Heart right ventricle (tissue), 16 donors: ENCODE measurements at regions not wholly inside any gene's neighbourhood (a gene's known extent, or its start where the extent isn't known, plus 50 kb on each side); places are given as distances from the start of the nearest gene placed in this dataset.
A peak's percentile ranks its signal among the peaks of the same experiment; 100 is the strongest.

ENCODE experiments used
- ATAC-seq, 8 donors: fragments of 200-7000 bp; cut with Tn5 transposase; one replicate each; pipeline ENCODE4 v1.9.1; 2020; ENCODE audit warnings: mild to moderate bottlenecking in 8 of 8, moderate library complexity in 8 of 8, moderate number of reproducible peaks in 1 of 8
- DNase-seq, 2 donors: peaks; one replicate each; pipeline ENCODE4 v3.0.0-alpha.2; 2020
- H3K27ac ChIP-seq, 10 donors: fragments of 200-600 bp; sonication (generic) in 2 of 10; one replicate each; pipeline versions ENCODE4 v1.5.0 to v1.8.0; 2020 to 2022; ENCODE audit warnings: mild to moderate bottlenecking in 3 of 10
- H3K27me3 ChIP-seq, 7 donors: fragments of 200-600 bp; one replicate each; pipeline ENCODE4 v1.8.0; 2021 to 2022; ENCODE audit warnings: mild to moderate bottlenecking in 2 of 7
- H3K36me3 ChIP-seq, 9 donors: fragments of 200-600 bp; sonication (generic) in 1 of 9; one replicate each; pipeline versions ENCODE4 v1.5.0 to v1.8.0; 2020 to 2022; ENCODE audit warnings: mild to moderate bottlenecking in 2 of 9
- H3K4me1 ChIP-seq, 9 donors: fragments of 200-600 bp; sonication (generic) in 1 of 9; one replicate each; pipeline versions ENCODE4 v1.5.0 to v1.8.0; 2020 to 2022; ENCODE audit warnings: mild to moderate bottlenecking in 4 of 9
- H3K4me3 ChIP-seq, 10 donors: fragments of 200-600 bp; sonication (generic) in 2 of 10; one replicate each; pipeline versions ENCODE4 v1.5.0 to v1.8.0; 2020 to 2022; ENCODE audit warnings: mild to moderate bottlenecking in 7 of 10, moderate library complexity in 2 of 10
- H3K9me3 ChIP-seq, 11 donors: fragments of 200-600 bp in 10 of 11; sonication (generic) in 2 of 11; one replicate each; pipeline versions ENCODE4 v1.5.0 to v1.8.0; 2013 to 2022; ENCODE audit warnings: mild to moderate bottlenecking in 2 of 11, control low read depth in 1 of 11, moderate library complexity in 1 of 11
- CTCF ChIP-seq, 9 donors: fragments of 200-600 bp; sonication (generic) in 2 of 9; IDR thresholded peaks; one replicate each; pipeline versions ENCODE4 v1.5.0 to v1.8.0; 2021 to 2022; ENCODE audit warnings: antibody characterized with exemption in 9 of 9, mild to moderate bottlenecking in 5 of 9, moderate library complexity in 1 of 9
- WGBS, 2 donors: extraction: QIAGEN DNeasy Blood & Tissue Kit; methylation state at CpG; one replicate each; pipeline ENCODE4 v1.1.7; 2013; ENCODE audit warnings: inconsistent platforms in 1 of 2; 5-methylcytosine and 5-hydroxymethylcytosine counted together
- intact Hi-C, 10 donors: fragments of 100-400 bp; cut with DNase I; formaldehyde crosslinking; loops; one replicate each; pipeline versions ENCODE4 v1.11.1 to v1.14.2; 2022
- donor health status: Arrhythmogenic right ventricular cardiomyopathy.
- donor health status: ischemic (EF 13 %, LVEDD 7.1; RV severe dilation, severe dysfunction).
- donor health status: healthy with polysubstance abuse.
- donor health status: DM: no; HTN: yes; CAD: no.
- donor health status: DM: no; HTN: no; CAD: no.
- donor health status: ischemic (EF 25% LVEDD 6.9; RV normal size, moderate dysfunction).
- donor health status: ischemic (EF 25% LVEDD 5.7; RV mildly dilated, moderate dysfunction).
- donor health status: healthy.
- donor health status: DM: yes; HTN: yes; CAD: no.
- donor health status: Ischemic cardiomyopathy.
- donor health status: ischemic (EF 35%, LVEDD 5.7; RV mildly dilated, moderate dysfunction).
- donor health status: nonischemic (EF 11% LVEDD 7.7; RV severe dilation, severe dysfunction).
- donor health status: DM: yes; HTN: yes; CAD: no.
- donor health status: PGD.
- donor health status: ischemic (EF 29% LVEDD 5.4; RV normal size, mild dysfunction).
- donor health status: nonischemic (EF 23%, LVEDD 6.1; RV moderate dilation, normal function).

GRCh38 chr3:13193320-13194284 lies 120.4 kb upstream of the IQSEC1 start:
- no peak for DNase-seq
- TF ChIP-seq CTCF (IDR thresholded peaks at IDR 0.05) = no peak
- Histone ChIP-seq H3K4me3 (no peak overlapping the region), H3K9me3 (no peaks in the 10 kb centered on the region), H3K36me3 (no peaks in the 10 kb centered on the region), H3K27me3 (peaks cover 0 to 23% (median 5%) of the 10 kb centered on the region in 7 donors), H3K4me1 (peaks cover 0 to 45% (median 11%) of the 10 kb centered on the region in 9 donors), H3K27ac (no peak overlapping the region)
- no peak for ATAC-seq
- intact Hi-C loops = loop anchor here in 1 of 10 donors (10.0 kb wide), 1 partner anchor 99 kb away; no protein-coding TSS in a partner anchor
- 57 to 58% methylated on average over 17 of the region's 17 CpGs for WGBS, 2 donors

GRCh38 chr3:13192471-13193213 lies 119.4 kb upstream of the IQSEC1 start:
- Histone ChIP-seq H3K27ac (no peak overlapping the region), H3K4me1 (peaks cover 0 to 45% (median 11%) of the 10 kb centered on the region in 9 donors), H3K4me3 (no peak overlapping the region), H3K36me3 (no peaks in the 10 kb centered on the region), H3K27me3 (peaks cover 0 to 21% (median 2%) of the 10 kb centered on the region in 7 donors), H3K9me3 (peaks cover 0 to 5% (median 0%) of the 10 kb centered on the region in 11 donors)
- intact Hi-C loops = loop anchor here in 1 of 10 donors (10.0 kb wide), 1 partner anchor 98 kb away; no protein-coding TSS in a partner anchor
- no peak for ATAC-seq
- 78 to 87% methylated on average over 16 of the region's 16 CpGs for WGBS, 2 donors
- no peak for DNase-seq
- peak in 5 of 9 donors; percentile 11 to 36 (median 22) for TF ChIP-seq CTCF (IDR thresholded peaks at IDR 0.05)

GRCh38 chr3:13191016-13191415 lies 117.8 kb upstream of the IQSEC1 start:
- Histone ChIP-seq H3K27ac (no peak overlapping the region), H3K4me3 (no peak overlapping the region), H3K9me3 (peaks cover 0 to 11% (median 0%) of the 10 kb centered on the region in 11 donors), H3K4me1 (peaks cover 0 to 34% (median 8%) of the 10 kb centered on the region in 9 donors), H3K27me3 (peaks cover 0 to 9% (median 0%) of the 10 kb centered on the region in 7 donors), H3K36me3 (no peaks in the 10 kb centered on the region)
- TF ChIP-seq CTCF (IDR thresholded peaks at IDR 0.05) = no peak
- no peak for DNase-seq
- intact Hi-C loops = loop anchor here in 1 of 10 donors (10.0 kb wide), 1 partner anchor 96 kb away; no protein-coding TSS in a partner anchor
- 88 to 94% methylated on average over 12 of the region's 12 CpGs for WGBS, 2 donors
- no peak for ATAC-seq

- DNase-seq (no peak), ATAC-seq (no peak)
- 85% methylated on average over 2 of the region's 2 CpGs for WGBS, 2 donors
- peaks cover 0 to 11% (median 0%) of the 10 kb centered on the region in 11 donors for H3K9me3 ChIP-seq
- H3K27ac ChIP-seq = peak overlapping the region in 1 of 10 donors; percentile 5
- peaks cover 0 to 28% (median 7%) of the 10 kb centered on the region in 9 donors for H3K4me1 ChIP-seq
- no peaks in the 10 kb centered on the region for H3K36me3 ChIP-seq
- intact Hi-C loops = loop anchor here in 1 of 10 donors (10.0 kb wide), 1 partner anchor 96 kb away; no protein-coding TSS in a partner anchor
- peaks cover 0 to 7% (median 0%) of the 10 kb centered on the region in 7 donors for H3K27me3 ChIP-seq
- TF ChIP-seq CTCF (IDR thresholded peaks at IDR 0.05) = no peak
- no peak overlapping the region for H3K4me3 ChIP-seq
Measured at GRCh38 chr3:13190378-13190765, 117.1 kb upstream of the IQSEC1 start.
